ENCODE measurements at regions not wholly inside any gene's neighbourhood (a gene's known extent, or its start where the extent isn't known, plus 50 kb on each side); places are given as distances from the start of the nearest gene placed in this dataset.

DNA sequence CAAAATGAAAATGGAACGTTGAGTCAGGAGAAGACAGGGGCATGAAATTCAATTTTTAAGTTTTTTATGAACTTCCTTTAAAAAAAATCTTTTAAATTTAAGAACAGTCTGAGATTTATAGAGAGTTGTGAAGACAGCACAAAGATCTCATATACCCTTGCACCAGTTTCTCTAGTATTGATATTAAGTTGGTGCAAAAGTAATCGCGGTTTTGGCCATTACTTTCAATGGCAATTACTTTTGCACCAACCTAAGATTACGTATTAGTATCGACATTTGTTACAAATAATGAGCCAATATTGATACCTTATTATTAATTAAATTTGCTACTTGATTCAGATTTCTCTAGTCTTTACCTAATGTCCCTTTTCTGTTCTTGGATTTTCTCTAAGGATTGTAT lies 684.4 kb upstream of the CDH8 start:
- TF ChIP-seq, protein P1, sequence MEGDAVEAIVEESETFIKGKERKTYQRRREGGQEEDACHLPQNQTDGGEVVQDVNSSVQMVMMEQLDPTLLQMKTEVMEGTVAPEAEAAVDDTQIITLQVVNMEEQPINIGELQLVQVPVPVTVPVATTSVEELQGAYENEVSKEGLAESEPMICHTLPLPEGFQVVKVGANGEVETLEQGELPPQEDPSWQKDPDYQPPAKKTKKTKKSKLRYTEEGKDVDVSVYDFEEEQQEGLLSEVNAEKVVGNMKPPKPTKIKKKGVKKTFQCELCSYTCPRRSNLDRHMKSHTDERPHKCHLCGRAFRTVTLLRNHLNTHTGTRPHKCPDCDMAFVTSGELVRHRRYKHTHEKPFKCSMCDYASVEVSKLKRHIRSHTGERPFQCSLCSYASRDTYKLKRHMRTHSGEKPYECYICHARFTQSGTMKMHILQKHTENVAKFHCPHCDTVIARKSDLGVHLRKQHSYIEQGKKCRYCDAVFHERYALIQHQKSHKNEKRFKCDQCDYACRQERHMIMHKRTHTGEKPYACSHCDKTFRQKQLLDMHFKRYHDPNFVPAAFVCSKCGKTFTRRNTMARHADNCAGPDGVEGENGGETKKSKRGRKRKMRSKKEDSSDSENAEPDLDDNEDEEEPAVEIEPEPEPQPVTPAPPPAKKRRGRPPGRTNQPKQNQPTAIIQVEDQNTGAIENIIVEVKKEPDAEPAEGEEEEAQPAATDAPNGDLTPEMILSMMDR (IDR thresholded peaks at IDR 0.05; ENCODE audit: poor library complexity, severe bottlenecking), result no peak
- no peak for TF ChIP-seq EZH2 (IDR thresholded peaks at IDR 0.05; ENCODE audit: borderline replicate concordance, insufficient read depth, low read length, poor library complexity, severe bottlenecking)
- no peak for TF ChIP-seq POLR2AphosphoS5 (IDR thresholded peaks at IDR 0.05)
- no peak for TF ChIP-seq RAD21 (conservative IDR thresholded peaks at IDR 0.05)
